ENCODE measurements at regions not wholly inside any gene's neighbourhood (a gene's known extent, or its start where the extent isn't known, plus 50 kb on each side); places are given as distances from the start of the nearest gene placed in this dataset.

GRCh38 chr6:37748118-37748517 lies 50.4 kb upstream of the MDGA1 start:
- H3K14ac ChIP-seq (ENCODE audit: low read length in 2 of 2) = no peak overlapping the region
- no peak overlapping the region for H3K4me2 ChIP-seq (ENCODE audit: low read length, poor library complexity, severe bottlenecking)
- no peak overlapping the region for H2AFZ ChIP-seq (ENCODE audit: low read depth, low read length)
- WGBS = 85% methylated on average over 7 of the region's 7 CpGs
- no peaks in the 10 kb centered on the region for H3K36me3 ChIP-seq (ENCODE audit: control insufficient read depth in 1 of 2, insufficient read depth in 2 of 2, low read depth in 1 of 2, low read length in 2 of 2)
- peaks cover 18 to 25% of the 10 kb centered on the region in 2 experiments for H3K27me3 ChIP-seq (ENCODE audit: control insufficient read depth in 1 of 2, insufficient read depth in 1 of 2, low read length in 2 of 2)
- H3K79me1 ChIP-seq (replicated peaks; ENCODE audit: low read length, poor library complexity, severe bottlenecking) = no peaks in the 10 kb centered on the region
- DNase-seq = no peak
- no peaks in the 10 kb centered on the region for H3K4me1 ChIP-seq (ENCODE audit: control insufficient read depth, insufficient read depth, low read depth, low read length)
- H4K91ac ChIP-seq (ENCODE audit: low read length) = no peak overlapping the region
- H2BK12ac ChIP-seq (ENCODE audit: low read length in 2 of 2) = no peak overlapping the region
- H3K4ac ChIP-seq (ENCODE audit: low read depth in 1 of 2, low read length in 2 of 2) = no peak overlapping the region
- H2AK5ac ChIP-seq (ENCODE audit: low read length, severe bottlenecking) = no peak overlapping the region
- no peak overlapping the region for H2BK5ac ChIP-seq (ENCODE audit: low read depth, low read length, poor library complexity, severe bottlenecking)
- no peak overlapping the region for H4K8ac ChIP-seq (ENCODE audit: low read length)
- H3K27ac ChIP-seq (ENCODE audit: low read length, poor library complexity, severe bottlenecking) = no peak overlapping the region
- no peak overlapping the region for H3K4me3 ChIP-seq (ENCODE audit: insufficient read depth in 1 of 2, low read depth in 1 of 2, low read length in 2 of 2)
- no peak overlapping the region for H3K9ac ChIP-seq (ENCODE audit: low read length)
- H2BK120ac ChIP-seq (ENCODE audit: low read depth, low read length) = no peak overlapping the region
- H3K9me3 ChIP-seq (ENCODE audit: control insufficient read depth, low read length) = no peaks in the 10 kb centered on the region
- no peak overlapping the region for H3K23ac ChIP-seq (ENCODE audit: low read length in 2 of 2)
- no peak overlapping the region for H3K18ac ChIP-seq (ENCODE audit: low read depth in 1 of 2, low read length in 2 of 2)
- H2BK15ac ChIP-seq (ENCODE audit: low read depth, poor library complexity, severe bottlenecking) = no peak overlapping the region

Measured in mesenchymal stem cell (in vitro differentiated cells and primary cell).